Astrocyte (in vitro differentiated cells and primary cell): ENCODE measurements at regions not wholly inside any gene's neighbourhood (a gene's known extent, or its start where the extent isn't known, plus 50 kb on each side); places are given as distances from the start of the nearest gene placed in this dataset.

Experiments used
- CTCF ChIP-seq: IDR thresholded peaks from 2 replicates; pipeline ENCODE4 v1.5.1; 2011; ENCODE audit warnings: low read depth, mild to moderate bottlenecking, inconsistent platforms, low read length, moderate library complexity; ENCODE audit not compliant: insufficient read depth
- EZH2 ChIP-seq: IDR thresholded peaks from 2 replicates; pipeline ENCODE4 v1.6.1; 2012; ENCODE audit warnings: mild to moderate bottlenecking, low read length, inconsistent platforms; ENCODE audit not compliant: insufficient read depth

DNA sequence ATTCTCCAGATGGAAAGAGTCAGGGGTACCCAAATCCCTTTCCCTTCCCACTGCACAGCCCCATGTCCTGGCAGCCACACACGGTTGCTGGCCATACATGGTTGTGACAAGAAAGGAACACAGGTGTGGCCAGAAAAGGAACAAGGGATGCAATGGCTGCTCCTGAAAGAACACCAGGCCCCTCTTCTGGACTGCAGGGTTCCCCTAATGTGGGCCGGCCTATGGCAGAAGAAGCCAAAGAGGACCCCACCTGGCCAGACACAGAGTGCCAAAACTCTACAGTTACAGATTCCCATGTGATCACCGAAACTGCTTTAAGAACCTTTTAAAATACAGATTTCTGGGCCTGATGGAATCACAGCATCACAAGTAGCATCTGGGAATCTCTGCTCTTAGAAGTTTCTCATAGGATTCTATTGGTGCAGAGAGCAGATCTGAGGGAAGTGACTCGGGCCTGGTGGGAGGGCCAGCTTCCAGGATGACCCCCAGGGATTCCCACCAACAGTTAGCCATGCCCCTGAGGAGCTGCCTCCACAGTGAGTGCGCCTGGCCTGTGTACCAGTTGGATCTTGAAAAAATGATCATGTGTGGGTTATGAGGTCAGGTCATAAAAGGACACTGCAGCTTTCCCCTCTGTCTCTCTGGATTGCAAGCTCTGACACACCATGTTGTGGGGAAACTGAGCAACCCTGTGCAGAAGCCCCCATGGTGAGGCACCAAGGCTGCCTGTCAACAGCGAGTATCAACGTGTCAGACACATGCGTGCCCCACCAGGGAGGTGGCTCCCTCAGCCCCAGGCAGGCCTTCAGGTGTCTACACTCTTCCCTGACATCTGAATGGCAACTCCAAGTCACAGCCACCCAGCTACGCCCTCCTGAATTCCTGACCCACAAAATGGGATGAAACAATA, 89.6 kb upstream of the LANCL2 start:
- TF ChIP-seq CTCF (no peak), EZH2 (no peak)
